GM18519 (cell line): ENCODE measurements at regions not wholly inside any gene's neighbourhood (a gene's known extent, or its start where the extent isn't known, plus 50 kb on each side); places are given as distances from the start of the nearest gene placed in this dataset.
"Not testable (repeated sequence)": the region's sequence is repeated elsewhere in the genome, so short reads cannot be mapped to it uniquely, and the experiment has no call there.

ENCODE experiments used
- ATAC-seq: cut with Tn5 transposase; IDR thresholded peaks from one replicate; pipeline ENCODE4 v1.9.1; 2021; ENCODE audit warnings: mild to moderate bottlenecking, moderate library complexity; ENCODE audit not compliant: unreplicated experiment, low FRiP score

- ATAC-seq = no peak
Measured at GRCh38 chr10:89942217-89942616, 240.8 kb downstream of the KIF20B start.

GRCh38 chr10:89944138-89944537, 242.7 kb downstream of the KIF20B start:
- no peak for ATAC-seq

- ATAC-seq = no peak
Measured at GRCh38 chr10:89946106-89946505, 244.7 kb downstream of the KIF20B start.

- ATAC-seq = no peak
Measured at GRCh38 chr10:89949496-89949895, 248.1 kb downstream of the KIF20B start.

- ATAC-seq = no peak
Measured at GRCh38 chr10:89952325-89952724, 250.9 kb downstream of the KIF20B start.

- no peak for ATAC-seq
Measured at GRCh38 chr10:89952751-89953150, 251.4 kb downstream of the KIF20B start.

- ATAC-seq = no peak
Measured at GRCh38 chr10:89954061-89954460, 252.7 kb downstream of the KIF20B start.

GRCh38 chr10:89954787-89955566, 253.6 kb downstream of the KIF20B start:
- ATAC-seq = no peak

- no peak for ATAC-seq
Measured at GRCh38 chr10:89959433-89960110, 258.2 kb downstream of the KIF20B start.

GRCh38 chr10:89963451-89964102, 262.2 kb downstream of the KIF20B start:
- no peak for ATAC-seq

- no peak for ATAC-seq
Measured at GRCh38 chr10:89966211-89966610, 264.8 kb downstream of the KIF20B start.

- no peak for ATAC-seq
Measured at GRCh38 chr10:89973326-89973725, 271.9 kb downstream of the KIF20B start.

- no peak for ATAC-seq
Measured at GRCh38 chr10:89975071-89975470, 273.7 kb downstream of the KIF20B start.

GRCh38 chr10:89975771-89976170, 274.4 kb downstream of the KIF20B start:
- ATAC-seq = no peak

GRCh38 chr10:89978081-89978480, 276.7 kb downstream of the KIF20B start:
- no peak for ATAC-seq

GRCh38 chr10:89979726-89980125, 278.3 kb downstream of the KIF20B start:
- no peak for ATAC-seq

- ATAC-seq = no peak
Measured at GRCh38 chr10:89980166-89980565, 278.8 kb downstream of the KIF20B start.

- no peak for ATAC-seq
Measured at GRCh38 chr10:89981891-89982290, 280.5 kb downstream of the KIF20B start.

- no peak for ATAC-seq
Measured at GRCh38 chr10:89985446-89985845, 284.1 kb downstream of the KIF20B start.

GRCh38 chr10:89988361-89988760, 287.0 kb downstream of the KIF20B start:
- ATAC-seq = not testable (repeated sequence)

- ATAC-seq = no peak
Measured at GRCh38 chr10:89992575-89992974, 291.2 kb downstream of the KIF20B start.
